Psoas muscle (tissue), 7 donors: ENCODE measurements at regions not wholly inside any gene's neighbourhood (a gene's known extent, or its start where the extent isn't known, plus 50 kb on each side); places are given as distances from the start of the nearest gene placed in this dataset.
"Not testable (repeated sequence)": the region's sequence is repeated elsewhere in the genome, so short reads cannot be mapped to it uniquely, and the experiment has no call there.

ENCODE experiments used
- ATAC-seq, 4 donors: fragments of 200-7000 bp; cut with Tn5 transposase; one replicate each; pipeline ENCODE4 v1.9.1; 2020; ENCODE audit warnings: moderate library complexity in 3 of 4, mild to moderate bottlenecking in 2 of 4
- DNase-seq, 2 donors: peaks; one replicate each; pipeline ENCODE4 v3.0.0-alpha.2; 2020
- H3K27ac ChIP-seq: fragments of 200-600 bp; one replicate; pipeline ENCODE4 v1.8.0; 2022
- H3K27me3 ChIP-seq, 3 donors: fragments of 200-600 bp in 1 of 3; one replicate each; pipeline versions ENCODE4 v1.6.1 to v1.8.0; 2013 to 2022; ENCODE audit warnings: low read length in 2 of 3, mild to moderate bottlenecking in 2 of 3, moderate library complexity in 1 of 3; ENCODE audit not compliant: insufficient read depth in 3 of 3
- H3K36me3 ChIP-seq, 2 donors: fragments of 200-600 bp in 1 of 2; one replicate each; pipeline versions ENCODE4 v1.6.1 to v1.8.0; 2013 to 2022; ENCODE audit warnings: low read depth in 1 of 2, mild to moderate bottlenecking in 1 of 2, moderate library complexity in 1 of 2; ENCODE audit not compliant: insufficient read depth in 1 of 2
- H3K4me1 ChIP-seq: fragments of 200-600 bp; one replicate; pipeline ENCODE4 v1.8.0; 2022
- H3K4me3 ChIP-seq: fragments of 200-600 bp; one replicate; pipeline ENCODE4 v1.8.0; 2022; ENCODE audit warnings: mild to moderate bottlenecking
- H3K9me3 ChIP-seq: fragments of 200-600 bp; one replicate; pipeline ENCODE4 v1.8.0; 2022
- WGBS, 3 donors: extraction: QIAGEN DNeasy Blood & Tissue Kit; methylation state at CpG; one replicate each; pipeline versions ENCODE4 v1.1.6 to v1.1.7; 2013; 5-methylcytosine and 5-hydroxymethylcytosine counted together
- intact Hi-C, 2 donors: fragments of 100-400 bp; cut with DNase I; formaldehyde crosslinking; loops; one replicate each; pipeline versions ENCODE4 v1.11.0 to v1.14.2; 2022
- TF ChIP-seq, protein P1 (sequence below): fragments of 200-600 bp; IDR thresholded peaks from one replicate; pipeline ENCODE4 v1.8.0; 2022; ENCODE audit warnings: antibody characterized with exemption
- donor health status: healthy with polysubstance abuse.
- donor health status: DM: no; HTN: no; CAD: no; lungs with moderate emphysema.
- donor health status: Bipolar disorder and iron deficiency.
- donor health status: healthy.
- donor health status: DM: yes; HTN: yes; CAD: no.
- donor health status: DM: no; HTN: no; CAD: no.
- donor health status: DM: yes; HTN: yes; CAD: no.

DNA sequence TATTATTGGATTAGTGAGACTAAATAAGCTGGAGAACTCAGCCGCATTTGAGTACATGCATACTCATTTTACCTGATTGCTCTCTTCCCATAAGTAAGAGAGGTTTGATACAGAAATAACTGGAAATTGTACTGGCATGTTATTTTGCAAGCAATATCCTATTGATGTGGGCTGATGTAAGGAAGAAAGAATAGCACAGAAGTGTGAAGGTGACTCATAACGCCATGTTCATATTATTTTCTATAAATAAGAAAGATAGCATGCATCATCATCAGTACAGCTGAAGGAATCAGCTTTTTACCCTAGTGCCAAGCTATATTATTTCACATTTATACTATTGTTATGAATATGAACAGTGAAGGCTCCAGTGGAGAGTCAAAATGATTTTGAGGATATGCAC lies 138.3 kb upstream of the FAM47A start:
- Histone ChIP-seq H3K36me3 (no peaks in the 10 kb centered on the region), H3K27me3 (peaks cover 0 to 9% (median 0%) of the 10 kb centered on the region in 3 donors), H3K9me3 (no peaks in the 10 kb centered on the region), H3K4me1 (no peaks in the 10 kb centered on the region), H3K4me3 (no peak overlapping the region), H3K27ac (no peak overlapping the region)
- DNase-seq (no peak), ATAC-seq (no peak)
- 71 to 77% (median 73%) methylated on average over 2 of the region's 2 CpGs for WGBS, 3 donors
- TF ChIP-seq, protein P1, sequence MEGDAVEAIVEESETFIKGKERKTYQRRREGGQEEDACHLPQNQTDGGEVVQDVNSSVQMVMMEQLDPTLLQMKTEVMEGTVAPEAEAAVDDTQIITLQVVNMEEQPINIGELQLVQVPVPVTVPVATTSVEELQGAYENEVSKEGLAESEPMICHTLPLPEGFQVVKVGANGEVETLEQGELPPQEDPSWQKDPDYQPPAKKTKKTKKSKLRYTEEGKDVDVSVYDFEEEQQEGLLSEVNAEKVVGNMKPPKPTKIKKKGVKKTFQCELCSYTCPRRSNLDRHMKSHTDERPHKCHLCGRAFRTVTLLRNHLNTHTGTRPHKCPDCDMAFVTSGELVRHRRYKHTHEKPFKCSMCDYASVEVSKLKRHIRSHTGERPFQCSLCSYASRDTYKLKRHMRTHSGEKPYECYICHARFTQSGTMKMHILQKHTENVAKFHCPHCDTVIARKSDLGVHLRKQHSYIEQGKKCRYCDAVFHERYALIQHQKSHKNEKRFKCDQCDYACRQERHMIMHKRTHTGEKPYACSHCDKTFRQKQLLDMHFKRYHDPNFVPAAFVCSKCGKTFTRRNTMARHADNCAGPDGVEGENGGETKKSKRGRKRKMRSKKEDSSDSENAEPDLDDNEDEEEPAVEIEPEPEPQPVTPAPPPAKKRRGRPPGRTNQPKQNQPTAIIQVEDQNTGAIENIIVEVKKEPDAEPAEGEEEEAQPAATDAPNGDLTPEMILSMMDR, result no peak
- intact Hi-C loops, result no loop called here

DNA sequence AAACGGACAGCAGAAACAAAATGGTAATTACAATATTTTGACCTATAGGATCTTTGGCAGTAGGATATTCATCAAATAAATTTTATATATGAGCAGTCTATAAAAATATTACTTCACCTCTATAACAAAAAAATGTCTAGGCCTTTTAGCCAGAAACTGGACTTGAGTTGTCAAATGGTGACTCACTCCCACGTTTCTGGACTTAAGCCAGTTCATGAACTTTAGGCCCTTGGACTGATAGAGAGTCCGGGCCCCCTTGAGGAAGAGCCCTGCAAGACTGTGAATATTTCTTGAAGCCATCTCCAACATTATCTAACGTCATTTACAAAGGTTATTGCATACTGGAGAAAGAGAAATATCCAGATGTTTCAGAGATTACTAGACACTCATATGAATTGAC lies 106.8 kb upstream of the FAM47A start:
- H3K4me1 ChIP-seq, result no peaks in the 10 kb centered on the region
- no peak for ATAC-seq
- DNase-seq, result no peak
- TF ChIP-seq, protein P1, result no peak
- no peaks in the 10 kb centered on the region for H3K9me3 ChIP-seq
- intact Hi-C loops, result no loop called here
- no peak overlapping the region for H3K27ac ChIP-seq
- no peaks in the 10 kb centered on the region for H3K36me3 ChIP-seq
- WGBS, 3 donors, result 51 to 66% (median 60%) methylated on average over 4 of the region's 4 CpGs
- no peaks in the 10 kb centered on the region for H3K27me3 ChIP-seq
- H3K4me3 ChIP-seq, result no peak overlapping the region

DNA sequence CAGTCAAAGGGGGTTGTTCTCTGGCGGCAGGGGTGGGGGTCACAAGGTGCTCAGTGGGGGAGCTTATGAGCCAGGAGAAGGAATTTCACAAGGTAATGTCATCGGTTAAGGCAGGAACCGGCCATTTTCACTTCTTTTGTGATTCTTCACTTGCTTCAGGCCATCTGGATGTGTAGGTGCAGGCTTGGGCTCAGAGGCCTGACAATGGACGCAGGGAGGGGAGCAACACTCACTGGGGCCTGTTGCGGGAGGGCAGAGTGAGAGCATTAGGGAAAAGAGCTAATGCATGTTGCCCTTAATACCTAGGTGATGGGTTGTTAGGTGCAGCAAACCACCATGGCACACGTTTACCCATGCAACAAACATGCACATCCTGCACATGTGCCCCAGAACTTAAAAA lies 98.0 kb upstream of the FAM47A start:
- ATAC-seq, H3K4me3 ChIP-seq, H3K27ac ChIP-seq, H3K36me3 ChIP-seq, DNase-seq, H3K4me1 ChIP-seq, H3K27me3 ChIP-seq, intact Hi-C loops, H3K9me3 ChIP-seq: not testable (repeated sequence)
- 66 to 88% (median 68%) methylated on average over 6 of the region's 6 CpGs for WGBS, 3 donors

DNA sequence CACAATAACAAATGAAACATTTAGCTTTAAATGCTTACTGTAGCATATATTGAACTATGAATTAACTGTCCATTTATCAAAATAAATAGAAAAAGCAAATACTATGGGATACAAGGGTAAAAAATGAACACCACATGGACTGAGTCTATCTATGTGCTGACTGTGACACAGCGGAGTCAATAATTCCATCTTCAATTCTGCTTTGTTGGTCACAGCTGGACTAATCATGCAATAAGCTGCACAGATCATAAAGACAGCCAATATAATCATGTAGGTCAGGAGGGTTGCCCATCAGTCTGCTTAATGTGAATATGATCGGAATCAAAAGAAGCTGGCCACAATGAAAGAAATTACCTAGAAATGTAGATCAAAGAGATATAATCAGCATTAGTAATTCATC lies 95.7 kb upstream of the FAM47A start:
- 90 to 95% (median 93%) methylated on average over 2 of the region's 2 CpGs for WGBS, 3 donors
- TF ChIP-seq, protein P1, result no peak
- no peak for ATAC-seq
- Histone ChIP-seq H3K27me3 (no peaks in the 10 kb centered on the region), H3K27ac (no peak overlapping the region), H3K36me3 (no peaks in the 10 kb centered on the region), H3K4me1 (no peaks in the 10 kb centered on the region), H3K9me3 (no peaks in the 10 kb centered on the region), H3K4me3 (no peak overlapping the region)
- intact Hi-C loops, result no loop called here
- no peak for DNase-seq

DNA sequence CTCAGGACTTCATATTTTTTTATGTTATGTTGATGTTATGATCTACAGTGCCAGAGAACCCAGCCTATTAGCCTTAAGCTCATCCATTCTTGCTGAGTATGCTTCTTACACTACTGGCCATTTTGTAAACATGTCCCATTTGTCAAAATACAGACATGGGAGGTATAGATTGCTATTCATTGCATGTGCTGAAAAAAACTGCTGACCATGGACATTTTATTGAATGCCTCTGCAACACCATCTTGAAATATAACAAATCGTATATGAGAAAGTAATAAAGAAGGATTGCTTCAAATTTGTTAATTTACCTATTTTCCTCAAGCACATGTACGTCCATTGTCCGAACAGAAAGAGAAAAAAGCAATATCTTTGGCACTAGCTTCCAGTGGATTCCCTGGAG lies 91.5 kb upstream of the FAM47A start:
- intact Hi-C loops, result no loop called here
- no peak overlapping the region for H3K27ac ChIP-seq
- H3K27me3 ChIP-seq, result no peaks in the 10 kb centered on the region
- ATAC-seq (no peak), DNase-seq (no peak)
- H3K9me3 ChIP-seq, result no peaks in the 10 kb centered on the region
- no peaks in the 10 kb centered on the region for H3K36me3 ChIP-seq
- WGBS, 3 donors, result 49 to 77% (median 62%) methylated on average over 3 of the region's 3 CpGs
- TF ChIP-seq, protein P1, result no peak
- H3K4me1 ChIP-seq, result no peaks in the 10 kb centered on the region
- H3K4me3 ChIP-seq, result no peak overlapping the region
